ENCODE measurements at regions not wholly inside any gene's neighbourhood (a gene's known extent, or its start where the extent isn't known, plus 50 kb on each side); places are given as distances from the start of the nearest gene placed in this dataset.

- no peak for TF ChIP-seq EZH2 (IDR thresholded peaks at IDR 0.05; ENCODE audit: insufficient read depth, poor library complexity, severe bottlenecking)
- no peak for TF ChIP-seq EZH2phosphoT487 (IDR thresholded peaks at IDR 0.05; ENCODE audit: insufficient read depth, low read depth)
Measured at GRCh38 chr5:21665524-21665923, 1187.6 kb downstream of the CDH12 start.
